Gastroesophageal sphincter (tissue), 3 donors: ENCODE measurements at regions not wholly inside any gene's neighbourhood (a gene's known extent, or its start where the extent isn't known, plus 50 kb on each side); places are given as distances from the start of the nearest gene placed in this dataset.

Experiments
- CTCF ChIP-seq, 4 experiments: fragments of 200-600 bp in 2 of 4; fragments of 450-650 bp in 2 of 4; sonication (generic) in 1 of 4; IDR thresholded peaks; one replicate each; pipeline ENCODE4 v1.5.1; 2017 to 2019; ENCODE audit warnings: antibody characterized with exemption in 4 of 4, mild to moderate bottlenecking in 2 of 4, moderate library complexity in 2 of 4
- EP300 ChIP-seq: sonication (generic); formaldehyde crosslinking; IDR thresholded peaks from one replicate; pipeline ENCODE4 v1.6.1; 2017; ENCODE audit warnings: antibody characterized with exemption, mild to moderate bottlenecking
- POLR2A ChIP-seq, 2 donors: fragments of 450-650 bp; IDR thresholded peaks; one replicate each; pipeline ENCODE4 v1.6.1; 2017; ENCODE audit warnings: antibody characterized with exemption in 2 of 2, mild to moderate bottlenecking in 2 of 2, moderate library complexity in 1 of 2

GRCh38 chrX:97682991-97683840 is 799.5 kb downstream of the RPA4 start:
- TF ChIP-seq CTCF (IDR thresholded peaks at IDR 0.05) (no peak), EP300 (no peak), POLR2A (IDR thresholded peaks at IDR 0.05) (no peak)
